Right atrium auricular region (tissue), 2 donors: ENCODE measurements at regions not wholly inside any gene's neighbourhood (a gene's known extent, or its start where the extent isn't known, plus 50 kb on each side); places are given as distances from the start of the nearest gene placed in this dataset.
A peak's percentile ranks its signal among the peaks of the same experiment; 100 is the strongest.

Experiments
- DNase-seq: peaks from one replicate; pipeline ENCODE4 v3.0.0-alpha.2; 2019; ENCODE audit warnings: low spot score
- H3K27ac ChIP-seq, 2 donors: fragments of 200-600 bp; sonication (generic); 1 replicate in 1 of 2; 2 replicates in 1 of 2; pipeline ENCODE4 v1.5.1; 2016 to 2019
- H3K27me3 ChIP-seq, 2 donors: fragments of 200-600 bp; sonication (generic); one replicate each; pipeline versions ENCODE4 v1.5.1 to v1.6.0; 2017 to 2019
- H3K36me3 ChIP-seq: fragments of 200-600 bp; sonication (generic); one replicate; pipeline ENCODE4 v1.5.1; 2016
- H3K4me1 ChIP-seq, 2 donors: fragments of 200-600 bp; sonication (generic); one replicate each; pipeline versions ENCODE4 v1.5.1 to v1.6.0; 2017 to 2019
- H3K4me3 ChIP-seq, 2 donors: fragments of 200-600 bp; sonication (generic); 1 replicate in 1 of 2; 2 replicates in 1 of 2; pipeline ENCODE4 v1.5.1; 2017 to 2019; ENCODE audit warnings: mild to moderate bottlenecking in 1 of 2, moderate library complexity in 1 of 2
- H3K9me3 ChIP-seq, 2 donors: fragments of 200-600 bp; sonication (generic); one replicate each; pipeline ENCODE4 v1.5.1; 2019
- TF ChIP-seq, protein P1 (sequence below), 2 donors: fragments of 200-600 bp; sonication (generic); IDR thresholded peaks; one replicate each; pipeline ENCODE4 v1.5.1; 2019; ENCODE audit warnings: antibody characterized with exemption in 2 of 2

GRCh38 chr20:22758815-22759214 is 174.4 kb upstream of the FOXA2 start:
- Histone ChIP-seq H3K36me3 (no peaks in the 10 kb centered on the region), H3K4me1 (peaks cover 0 to 14% of the 10 kb centered on the region in 2 donors), H3K27ac (no peak overlapping the region), H3K4me3 (no peak overlapping the region), H3K9me3 (no peaks in the 10 kb centered on the region), H3K27me3 (no peaks in the 10 kb centered on the region)
- TF ChIP-seq, protein P1, sequence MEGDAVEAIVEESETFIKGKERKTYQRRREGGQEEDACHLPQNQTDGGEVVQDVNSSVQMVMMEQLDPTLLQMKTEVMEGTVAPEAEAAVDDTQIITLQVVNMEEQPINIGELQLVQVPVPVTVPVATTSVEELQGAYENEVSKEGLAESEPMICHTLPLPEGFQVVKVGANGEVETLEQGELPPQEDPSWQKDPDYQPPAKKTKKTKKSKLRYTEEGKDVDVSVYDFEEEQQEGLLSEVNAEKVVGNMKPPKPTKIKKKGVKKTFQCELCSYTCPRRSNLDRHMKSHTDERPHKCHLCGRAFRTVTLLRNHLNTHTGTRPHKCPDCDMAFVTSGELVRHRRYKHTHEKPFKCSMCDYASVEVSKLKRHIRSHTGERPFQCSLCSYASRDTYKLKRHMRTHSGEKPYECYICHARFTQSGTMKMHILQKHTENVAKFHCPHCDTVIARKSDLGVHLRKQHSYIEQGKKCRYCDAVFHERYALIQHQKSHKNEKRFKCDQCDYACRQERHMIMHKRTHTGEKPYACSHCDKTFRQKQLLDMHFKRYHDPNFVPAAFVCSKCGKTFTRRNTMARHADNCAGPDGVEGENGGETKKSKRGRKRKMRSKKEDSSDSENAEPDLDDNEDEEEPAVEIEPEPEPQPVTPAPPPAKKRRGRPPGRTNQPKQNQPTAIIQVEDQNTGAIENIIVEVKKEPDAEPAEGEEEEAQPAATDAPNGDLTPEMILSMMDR (IDR thresholded peaks at IDR 0.05): no peak
- DNase-seq: no peak

DNA sequence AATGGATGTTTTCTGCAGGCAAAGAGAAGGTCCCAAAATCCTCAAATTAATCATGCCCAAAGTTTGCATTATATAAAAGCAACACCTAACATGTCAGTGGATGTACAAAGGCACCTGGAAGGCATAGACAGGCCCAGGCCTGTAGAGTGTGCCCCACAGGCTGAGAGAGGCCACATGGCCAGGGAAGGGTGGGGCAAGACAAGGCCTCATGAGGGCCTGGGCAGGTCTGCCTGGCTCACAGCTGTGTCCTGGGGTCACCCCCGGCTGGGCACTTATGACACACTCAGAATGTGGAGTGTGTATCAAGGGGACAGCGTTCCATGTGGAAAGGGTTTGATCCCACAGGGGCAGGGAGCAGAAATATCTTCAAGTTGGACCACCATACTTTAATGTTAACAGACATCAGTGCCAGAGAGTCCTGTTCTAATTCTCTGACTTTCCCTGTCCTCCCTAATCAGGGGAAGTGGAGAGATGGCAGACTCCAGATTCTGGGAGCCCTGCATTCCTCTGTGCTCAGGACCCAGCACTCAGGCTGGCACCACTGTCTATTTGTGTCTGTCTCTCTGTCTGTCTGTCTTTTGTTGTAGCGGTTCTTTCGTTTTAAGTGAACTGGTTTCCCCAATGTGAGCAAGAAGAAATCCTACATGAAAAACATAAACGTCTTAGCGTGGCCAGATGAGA is 178.3 kb upstream of the FOXA2 start:
- no peak for DNase-seq
- TF ChIP-seq, protein P1 (IDR thresholded peaks at IDR 0.05): no peak
- H3K27me3 ChIP-seq: no peaks in the 10 kb centered on the region
- H3K9me3 ChIP-seq: no peaks in the 10 kb centered on the region
- peaks cover 0 to 23% of the 10 kb centered on the region in 2 donors for H3K4me1 ChIP-seq
- peak overlapping the region; percentile 41 to 60 for H3K27ac ChIP-seq
- H3K36me3 ChIP-seq: no peaks in the 10 kb centered on the region
- no peak overlapping the region for H3K4me3 ChIP-seq

GRCh38 chr20:22763257-22763906 is 179.0 kb upstream of the FOXA2 start:
- TF ChIP-seq, protein P1 (IDR thresholded peaks at IDR 0.05): no peak
- DNase-seq: no peak

GRCh38 chr20:22768266-22769178 is 184.2 kb upstream of the FOXA2 start:
- H3K9me3 ChIP-seq: no peaks in the 10 kb centered on the region
- H3K4me1 ChIP-seq: peaks cover 0 to 13% of the 10 kb centered on the region in 2 donors
- DNase-seq: no peak
- TF ChIP-seq, protein P1 (IDR thresholded peaks at IDR 0.05): no peak
- H3K4me3 ChIP-seq: no peak overlapping the region
- H3K27ac ChIP-seq: no peak overlapping the region
- no peaks in the 10 kb centered on the region for H3K27me3 ChIP-seq
- H3K36me3 ChIP-seq: no peaks in the 10 kb centered on the region

More at GRCh38 chr20:22763257-22763906, 179.0 kb upstream of the FOXA2 start:
- H3K36me3 ChIP-seq: no peaks in the 10 kb centered on the region
- peak overlapping the region; percentile 41 to 60 for H3K27ac ChIP-seq
- H3K9me3 ChIP-seq: no peaks in the 10 kb centered on the region
- H3K4me1 ChIP-seq: peaks cover 0 to 23% of the 10 kb centered on the region in 2 donors
- H3K27me3 ChIP-seq: no peaks in the 10 kb centered on the region
- no peak overlapping the region for H3K4me3 ChIP-seq

- DNase-seq: no peak
- Histone ChIP-seq H3K4me1 (peaks cover 0 to 4% of the 10 kb centered on the region in 2 donors), H3K4me3 (no peak overlapping the region), H3K27me3 (no peaks in the 10 kb centered on the region), H3K27ac (no peak overlapping the region), H3K9me3 (no peaks in the 10 kb centered on the region), H3K36me3 (no peaks in the 10 kb centered on the region)
- TF ChIP-seq, protein P1 (IDR thresholded peaks at IDR 0.05): no peak
Observed at GRCh38 chr20:22770241-22770800, 185.9 kb upstream of the FOXA2 start.
